Endothelial cell of umbilical vein (primary cell): ENCODE measurements at regions not wholly inside any gene's neighbourhood (a gene's known extent, or its start where the extent isn't known, plus 50 kb on each side); places are given as distances from the start of the nearest gene placed in this dataset.

ENCODE experiments used
- CTCF ChIP-seq, 2 donors: IDR thresholded peaks; 1 replicate in 1 of 2; 2 replicates in 1 of 2; pipeline ENCODE4 v1.5.1; 2011; ENCODE audit warnings: low read length in 2 of 2, mild to moderate bottlenecking in 2 of 2, moderate library complexity in 2 of 2, control low read depth in 1 of 2, inconsistent platforms in 1 of 2, low read depth in 1 of 2; ENCODE audit not compliant: insufficient read depth in 1 of 2; ENCODE audit errors: extremely low read depth in 1 of 2
- EZH2 ChIP-seq: IDR thresholded peaks from 2 replicates; pipeline ENCODE4 v1.6.1; 2012; ENCODE audit warnings: borderline replicate concordance, low read depth, mild to moderate bottlenecking, moderate library complexity, low read length, inconsistent platforms; ENCODE audit not compliant: severe bottlenecking
- MAX ChIP-seq: IDR thresholded peaks from 2 replicates; pipeline ENCODE4 v1.6.1; 2011; ENCODE audit not compliant: insufficient read depth, insufficient read length
- POLR2A ChIP-seq: IDR thresholded peaks from 2 replicates; pipeline ENCODE4 v1.6.1; 2012; ENCODE audit warnings: low read depth, mild to moderate bottlenecking, control low read depth, low read length
- POLR2AphosphoS5 ChIP-seq: IDR thresholded peaks from 2 replicates; pipeline ENCODE4 v1.6.1; 2012; ENCODE audit warnings: low read depth, mild to moderate bottlenecking, control low read depth, low read length, moderate library complexity; ENCODE audit not compliant: insufficient read depth

- TF ChIP-seq EZH2 (no peak), MAX (no peak), CTCF (IDR thresholded peaks at IDR 0.05; ENCODE audit: extremely low read depth in 1 of 2, insufficient read depth in 1 of 2, low read depth in 1 of 2, low read length in 2 of 2) (no peak), POLR2AphosphoS5 (no peak), POLR2A (no peak)
Measured at GRCh38 chr11:70612459-70613141, 214.3 kb downstream of the CTTN start.
